Hematopoietic multipotent progenitor cell treated with erythropoietin and hydrocortisone succinate and interleukin-3 and kit ligand, for 8 days (in vitro differentiated cells): ENCODE measurements at regions not wholly inside any gene's neighbourhood (a gene's known extent, or its start where the extent isn't known, plus 50 kb on each side); places are given as distances from the start of the nearest gene placed in this dataset.
"Not testable (repeated sequence)": the region's sequence is repeated elsewhere in the genome, so short reads cannot be mapped to it uniquely, and the experiment has no call there.

Experiments used
- DNase-seq: peaks from one replicate; pipeline ENCODE4 v3.0.0-alpha.2; 2015

DNA sequence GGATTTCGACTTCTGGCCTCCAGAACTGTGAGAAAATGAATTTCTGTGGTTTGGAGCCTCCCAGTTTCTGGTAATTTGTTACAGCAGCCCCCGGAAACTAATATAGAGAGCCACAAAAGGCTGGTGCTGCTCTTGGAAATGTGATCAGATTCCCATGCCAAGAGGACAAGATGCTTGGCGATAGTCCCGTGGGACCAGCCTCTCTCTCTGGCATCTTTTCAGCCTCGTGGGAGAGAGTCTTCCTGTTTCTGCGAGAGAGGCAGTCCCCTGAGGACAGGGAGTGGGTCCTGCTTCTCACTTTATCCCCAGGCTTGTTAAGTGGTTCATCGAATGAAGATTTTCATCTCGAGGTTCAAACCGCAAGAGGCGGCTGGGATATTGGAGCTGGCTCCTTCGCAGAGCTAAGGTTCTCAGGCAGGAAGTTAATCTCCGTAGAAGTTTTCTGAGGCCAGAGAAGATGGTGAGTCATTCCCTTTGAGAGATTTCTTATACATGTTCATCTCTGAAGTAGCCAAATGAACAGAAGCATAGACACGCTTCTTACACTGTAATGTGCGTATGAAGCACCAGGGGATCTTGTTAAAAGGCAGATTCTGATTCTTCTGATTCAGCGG, 211.6 kb upstream of the SDK2 start:
- DNase-seq: no peak

DNA sequence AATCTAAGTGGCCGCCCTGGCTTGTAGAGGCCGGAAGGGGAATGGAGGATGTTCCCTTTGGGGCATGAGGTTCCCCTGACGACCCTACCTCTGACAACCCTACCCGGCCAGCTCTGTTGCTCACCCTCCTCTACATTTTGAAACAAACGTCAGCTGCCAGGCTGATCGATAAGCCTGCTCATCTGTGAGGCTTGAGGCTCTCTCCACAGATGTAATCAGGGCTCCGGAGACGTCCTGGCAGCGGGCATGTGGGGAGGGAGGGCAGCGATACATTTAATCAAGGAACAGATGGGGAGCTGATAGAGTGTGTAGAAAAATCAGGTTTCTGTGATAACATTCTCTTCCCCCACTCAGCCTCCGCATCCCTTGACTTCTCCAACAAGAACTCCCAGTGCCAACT, 212.3 kb upstream of the SDK2 start:
- DNase-seq: no peak

DNA sequence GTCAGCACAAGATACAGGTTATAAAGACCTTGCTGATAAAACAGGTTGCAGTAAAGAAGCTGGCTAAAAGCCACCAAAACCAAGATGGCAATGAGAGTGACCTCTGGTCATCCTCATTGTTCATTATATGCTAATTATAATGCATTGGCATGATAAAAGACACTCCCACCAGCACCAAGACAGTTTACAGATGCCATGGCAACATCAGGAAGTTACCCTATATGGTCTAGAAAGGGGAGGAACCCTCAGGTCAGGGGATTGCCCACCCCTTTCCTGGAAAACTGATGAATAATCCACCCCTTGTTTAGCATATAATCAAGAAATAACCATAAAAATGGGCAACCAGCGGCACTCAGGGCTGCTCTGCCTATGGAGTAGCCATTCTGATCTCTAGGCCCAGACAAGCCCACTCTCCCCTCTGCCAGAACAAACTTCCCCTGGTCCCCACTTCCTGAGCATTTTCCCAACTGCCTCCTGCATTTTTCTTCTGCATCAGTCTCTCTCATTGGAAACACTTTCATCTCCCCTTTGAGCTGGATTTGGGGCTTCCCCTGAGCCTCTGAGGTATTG, 215.3 kb upstream of the SDK2 start:
- not testable (repeated sequence) for DNase-seq

DNA sequence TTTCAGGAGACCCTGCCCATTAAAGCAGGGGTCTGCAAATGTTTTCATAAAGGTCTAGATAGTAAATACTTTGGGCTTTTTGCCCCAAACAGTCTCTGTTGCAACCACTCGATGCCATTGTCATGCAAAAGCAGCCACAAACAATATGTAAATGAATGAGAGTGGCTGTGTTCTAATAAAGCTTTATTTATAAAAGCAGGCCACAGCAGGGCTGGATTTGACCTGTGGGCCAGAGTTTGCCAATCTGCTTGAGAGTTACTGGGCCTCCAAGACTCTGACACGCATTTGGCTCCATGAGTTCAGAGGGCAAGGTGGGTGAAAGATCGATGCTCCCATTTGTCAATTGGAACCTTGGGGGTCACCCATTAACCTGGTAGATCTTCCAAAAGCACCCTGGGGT, 217.3 kb upstream of the SDK2 start:
- DNase-seq: no peak

DNA sequence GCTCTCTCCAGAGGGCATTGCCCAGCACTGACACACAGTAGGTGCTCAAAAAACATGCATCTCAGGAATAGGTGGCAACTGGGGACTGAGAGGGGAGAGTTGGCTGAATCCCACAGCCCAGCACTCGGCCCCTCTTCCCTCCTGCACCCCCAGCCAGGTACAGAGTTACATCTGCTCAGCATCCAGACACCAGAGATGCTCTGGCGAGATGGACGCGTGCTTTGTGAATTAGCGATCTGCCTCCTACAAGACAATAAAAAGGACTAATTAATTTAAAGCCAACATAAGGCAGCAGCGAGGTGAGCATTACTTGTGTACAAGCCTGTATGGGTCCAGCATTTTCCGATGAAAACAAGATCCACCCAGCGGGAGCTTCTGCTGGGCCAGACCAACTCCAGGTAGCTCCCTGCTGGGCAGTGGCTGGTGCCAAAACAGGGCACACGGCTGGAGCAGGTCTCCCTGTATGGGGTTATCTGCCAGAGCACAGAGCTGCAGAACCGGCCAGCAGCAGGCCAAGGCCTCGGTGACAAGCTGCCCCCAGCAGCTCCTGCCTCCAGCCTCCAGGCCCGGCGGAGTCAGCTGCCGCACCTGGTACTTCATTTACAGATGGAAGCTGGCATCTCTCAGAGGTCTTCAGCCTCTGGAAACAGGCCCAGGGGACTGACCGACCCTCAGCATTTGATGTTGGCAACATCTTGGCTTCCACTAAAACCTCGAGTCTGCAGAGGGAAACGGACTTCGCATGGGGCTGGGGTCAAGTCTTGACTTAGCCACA, 219.7 kb upstream of the SDK2 start:
- no peak for DNase-seq

DNA sequence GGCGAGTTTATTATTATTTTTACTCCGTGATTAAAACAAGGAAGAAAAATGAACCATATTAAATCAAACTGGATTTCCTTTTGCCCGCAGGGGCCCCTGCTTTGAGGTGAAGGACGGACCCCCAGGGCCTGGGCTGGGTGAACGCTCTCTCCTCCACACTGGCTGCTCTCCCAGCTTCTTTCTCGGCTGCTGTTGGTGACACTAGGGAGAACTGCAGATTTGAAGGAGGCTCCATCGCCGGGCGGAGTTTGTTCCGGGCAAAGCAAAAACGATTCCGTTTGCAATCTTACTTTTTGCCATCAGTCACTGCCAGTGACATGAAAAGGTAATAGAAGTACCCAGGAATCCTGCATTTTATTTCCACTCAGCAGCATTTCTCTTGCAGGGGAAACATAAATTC, 221.6 kb upstream of the SDK2 start:
- DNase-seq: no peak

DNA sequence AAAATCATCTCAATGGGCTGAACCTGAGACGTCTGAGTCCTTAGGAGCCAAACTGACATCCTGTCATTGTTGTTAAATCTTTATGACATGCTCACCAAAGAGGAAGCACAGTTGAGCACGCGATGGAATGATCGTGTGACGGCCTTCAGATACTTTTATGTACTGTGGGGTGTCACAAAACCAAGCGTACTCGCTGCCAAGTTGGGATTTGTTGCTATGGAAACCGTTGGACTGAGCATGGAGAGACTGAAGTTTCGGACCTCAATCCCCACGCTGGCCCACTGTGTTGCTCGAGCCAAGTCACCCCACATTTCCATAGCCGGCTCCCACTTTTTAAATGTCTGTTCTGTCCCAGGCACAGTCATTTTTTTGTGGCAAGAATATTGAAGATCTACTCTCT, 222.8 kb upstream of the SDK2 start:
- DNase-seq: no peak

DNA sequence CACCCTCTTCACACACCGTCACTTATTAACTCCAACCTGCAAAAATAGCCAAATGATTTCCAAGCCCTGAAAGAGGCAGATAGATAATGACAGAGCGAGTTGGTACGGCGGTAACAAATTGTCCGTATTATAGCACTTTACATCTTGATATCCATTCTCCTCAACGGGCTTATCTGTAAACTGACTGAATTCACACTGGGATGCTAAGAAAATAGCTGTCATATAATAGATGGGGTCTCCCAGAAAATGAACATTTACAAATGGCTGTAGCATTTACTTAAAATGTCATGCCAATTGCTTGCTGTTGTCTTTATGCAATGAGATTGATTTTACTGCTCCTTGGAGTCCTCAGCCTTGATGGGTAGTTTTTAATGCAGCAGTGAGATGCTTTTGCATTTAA, 225.8 kb upstream of the SDK2 start:
- DNase-seq: no peak

DNA sequence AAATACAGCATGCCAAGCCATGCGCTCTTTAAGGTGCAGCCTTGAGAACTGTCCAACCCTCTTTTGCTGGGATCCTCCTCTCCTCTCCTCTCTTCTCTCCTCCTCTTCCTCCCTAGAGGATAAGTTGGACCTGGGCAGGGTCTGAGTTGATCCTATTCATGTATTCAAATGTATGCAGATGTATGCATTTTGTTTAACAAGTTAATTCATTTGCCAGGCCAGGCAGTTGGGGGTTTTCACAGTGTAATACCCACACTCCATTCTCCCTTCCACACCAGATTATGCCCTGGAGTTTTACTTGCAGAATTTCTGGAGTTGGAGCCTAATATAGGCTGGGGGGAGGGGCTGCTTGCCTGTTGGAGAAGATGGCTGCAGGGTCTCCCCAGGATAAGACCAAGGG, 226.2 kb upstream of the SDK2 start:
- no peak for DNase-seq

DNA sequence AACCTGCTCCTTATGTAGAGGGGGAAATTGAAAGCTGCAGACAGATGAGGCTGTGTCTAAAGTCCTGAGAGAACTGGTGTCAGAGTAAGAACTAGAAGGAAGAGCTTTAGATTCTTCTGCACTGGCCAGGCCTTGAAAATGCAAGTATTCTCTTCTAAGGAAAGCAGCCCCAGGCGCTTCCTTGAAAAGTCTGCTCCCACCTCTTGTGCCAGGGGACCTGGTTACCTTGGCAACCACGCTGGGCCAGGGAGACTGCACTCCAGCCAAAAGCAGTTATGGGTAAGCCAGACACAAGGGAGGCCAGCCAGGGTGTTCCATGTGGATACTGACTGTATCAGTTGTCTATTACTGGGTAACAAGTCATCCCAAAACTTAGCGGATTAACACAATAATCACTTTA, 228.6 kb upstream of the SDK2 start:
- no peak for DNase-seq

DNA sequence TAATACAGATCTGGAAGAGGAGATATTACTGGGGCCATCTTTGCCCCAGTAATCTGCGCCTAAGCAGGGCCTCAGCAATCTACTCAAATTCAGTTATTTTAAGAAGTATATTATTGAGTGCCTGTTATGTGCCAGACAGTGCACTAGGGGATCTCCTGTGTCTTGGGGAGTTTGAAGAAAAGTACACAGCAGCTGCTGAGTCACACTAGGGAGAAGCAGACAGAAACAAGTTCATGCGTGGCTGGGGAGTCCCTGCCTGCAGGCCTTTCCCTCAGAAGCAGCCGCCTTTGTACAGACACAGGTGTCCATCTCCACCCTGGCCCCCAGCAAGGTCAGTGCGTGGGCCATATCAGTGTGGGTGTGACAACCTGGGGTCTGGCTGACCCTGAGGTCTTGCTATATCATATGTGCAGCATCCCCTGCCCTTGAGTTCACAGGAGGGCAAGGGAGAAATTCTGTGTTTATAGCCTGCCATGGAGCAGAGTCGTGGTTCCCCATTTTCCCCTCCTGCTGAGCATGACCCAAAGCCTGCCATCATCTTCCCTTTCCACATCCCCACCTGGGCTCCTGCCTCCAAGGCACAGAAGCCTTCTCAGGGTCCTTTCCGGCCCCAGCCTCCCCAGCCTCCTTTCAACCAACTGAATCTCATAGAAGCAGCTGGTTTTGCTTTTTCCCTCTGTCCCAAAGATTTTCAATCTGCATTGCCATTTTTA, 229.9 kb upstream of the SDK2 start:
- no peak for DNase-seq

DNA sequence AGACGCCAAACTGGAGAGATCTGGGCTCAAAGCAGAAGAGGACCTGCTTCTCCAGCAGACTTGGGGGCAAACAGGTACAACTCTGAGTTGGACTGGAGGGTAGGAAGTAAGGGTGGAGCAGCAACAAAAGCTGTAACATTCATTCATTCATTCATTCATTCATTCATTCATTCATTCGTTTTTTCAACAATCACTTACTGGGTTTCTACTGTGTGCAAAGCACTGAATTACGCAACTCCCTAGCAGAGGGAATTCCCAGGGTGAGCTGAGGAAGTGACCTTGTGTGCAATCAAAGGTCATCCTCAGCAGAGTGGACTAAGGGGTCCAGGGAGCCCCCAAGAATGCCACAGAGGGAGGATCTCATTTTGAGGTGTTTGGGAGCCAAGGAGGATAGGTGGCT, 231.1 kb upstream of the SDK2 start:
- DNase-seq: no peak

DNA sequence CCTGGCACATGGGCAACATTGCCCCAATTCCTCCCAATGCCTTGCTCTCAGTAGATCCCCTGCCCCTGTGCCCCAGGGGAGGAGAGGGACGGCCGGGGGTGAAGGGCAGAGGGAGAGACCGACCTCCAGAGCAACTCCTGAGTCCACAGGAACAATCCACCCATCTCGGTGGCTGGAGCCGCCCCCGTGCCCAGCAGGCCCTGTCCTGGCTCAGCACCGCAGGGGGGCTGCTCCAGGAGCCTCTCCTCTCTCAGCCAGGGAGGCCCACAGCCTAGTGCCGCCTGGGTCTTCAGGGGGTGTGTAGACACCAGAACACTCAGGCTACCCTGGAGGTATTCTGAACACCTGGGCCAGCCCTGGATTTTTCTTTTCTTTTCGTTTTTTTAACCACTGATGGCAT, 233.7 kb upstream of the SDK2 start:
- no peak for DNase-seq

DNA sequence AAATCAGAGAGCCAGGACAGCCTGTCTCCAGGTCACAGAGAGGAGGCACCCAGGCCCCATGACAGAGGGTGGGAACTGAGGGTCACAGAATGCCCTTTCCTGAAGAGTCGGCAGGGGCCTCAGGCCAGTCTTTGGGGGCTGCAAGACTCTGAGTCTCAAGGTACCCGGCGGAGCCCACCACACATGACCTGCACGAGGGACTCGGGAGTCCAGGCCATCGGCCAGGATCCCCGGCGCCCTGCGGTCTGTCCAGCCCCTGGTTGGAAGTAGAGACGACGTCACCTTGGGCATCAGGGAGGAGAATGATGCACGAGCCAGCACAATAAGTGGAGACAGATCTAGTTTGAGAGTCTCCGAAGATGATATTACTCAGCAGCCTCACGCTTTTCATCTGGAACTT, 234.7 kb upstream of the SDK2 start:
- no peak for DNase-seq

DNA sequence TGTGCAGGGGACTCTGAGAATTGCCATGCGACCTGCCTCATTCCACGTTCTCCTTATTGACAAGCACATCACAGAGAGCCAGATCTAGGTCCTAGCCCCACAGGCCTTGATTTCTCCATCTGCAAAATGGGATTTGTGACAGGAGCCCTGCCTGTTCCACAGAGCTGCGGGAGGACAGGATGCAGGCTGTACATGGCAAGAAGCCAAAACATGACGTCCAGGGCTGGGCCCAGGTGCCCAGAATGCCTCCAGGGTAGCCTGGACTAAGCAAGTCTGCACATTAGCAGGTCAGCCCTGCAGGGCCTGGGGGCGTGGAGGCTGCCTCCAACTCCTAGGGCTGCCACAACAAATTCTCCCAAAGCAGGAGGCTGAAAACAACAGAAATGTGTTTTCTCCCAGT, 235.7 kb upstream of the SDK2 start:
- DNase-seq: no peak

DNA sequence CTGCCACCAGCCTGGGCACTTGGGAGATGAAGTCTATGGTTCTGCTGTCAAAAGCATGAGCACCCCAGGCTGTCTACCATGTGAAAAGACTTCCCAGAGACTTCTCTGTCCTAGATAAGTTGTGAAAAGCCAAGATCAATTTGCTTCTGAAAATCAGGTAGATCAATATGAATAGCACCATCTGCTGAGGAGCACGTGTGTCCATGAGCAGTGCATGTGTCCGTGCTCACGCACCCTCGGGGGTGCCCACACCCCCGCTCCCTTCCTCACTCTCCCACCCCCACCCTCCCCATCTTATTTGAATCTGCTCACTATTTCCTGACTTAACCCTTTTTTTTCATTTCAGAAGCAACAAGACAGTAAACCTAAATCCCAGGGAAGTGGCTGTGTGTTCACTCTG, 238.3 kb upstream of the SDK2 start:
- no peak for DNase-seq

DNA sequence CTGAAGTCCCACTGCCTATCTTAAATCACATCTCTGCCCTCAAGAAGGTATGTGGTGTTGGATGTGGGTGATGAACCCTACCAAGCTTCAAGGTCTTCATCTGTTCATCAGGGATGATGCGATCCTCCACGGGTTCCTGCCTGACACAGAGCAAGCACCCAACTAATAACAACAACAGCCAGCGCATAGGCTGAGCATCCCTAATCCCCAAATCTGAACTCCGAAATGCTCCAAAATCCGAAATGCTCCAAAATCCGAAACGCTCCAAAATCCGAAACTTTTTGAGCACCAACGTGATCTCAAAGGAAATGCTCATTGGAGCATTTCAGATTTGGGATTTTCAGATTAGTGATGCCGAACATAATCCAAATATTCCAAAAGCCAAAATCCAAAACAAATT, 238.9 kb upstream of the SDK2 start:
- no peak for DNase-seq

DNA sequence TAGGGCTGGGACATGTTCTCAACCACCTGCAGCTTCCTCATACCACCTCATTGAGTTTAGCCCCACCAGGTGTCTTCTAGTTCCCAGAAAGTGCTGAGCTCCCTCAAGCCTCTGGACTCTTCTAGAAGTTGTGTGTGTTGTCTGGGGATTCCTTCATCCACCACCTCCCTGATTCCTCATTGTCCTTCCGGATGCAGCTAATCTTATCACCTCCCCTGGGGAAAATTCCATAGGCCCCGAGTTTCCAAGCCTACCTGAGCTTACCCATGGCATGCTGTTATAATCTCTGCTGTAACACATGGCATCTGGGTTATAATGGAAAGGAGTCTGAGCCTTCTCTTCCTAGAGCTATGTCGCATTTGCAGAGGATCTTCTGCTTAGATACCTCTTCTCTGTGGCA, 243.5 kb upstream of the SDK2 start:
- DNase-seq: no peak

DNA sequence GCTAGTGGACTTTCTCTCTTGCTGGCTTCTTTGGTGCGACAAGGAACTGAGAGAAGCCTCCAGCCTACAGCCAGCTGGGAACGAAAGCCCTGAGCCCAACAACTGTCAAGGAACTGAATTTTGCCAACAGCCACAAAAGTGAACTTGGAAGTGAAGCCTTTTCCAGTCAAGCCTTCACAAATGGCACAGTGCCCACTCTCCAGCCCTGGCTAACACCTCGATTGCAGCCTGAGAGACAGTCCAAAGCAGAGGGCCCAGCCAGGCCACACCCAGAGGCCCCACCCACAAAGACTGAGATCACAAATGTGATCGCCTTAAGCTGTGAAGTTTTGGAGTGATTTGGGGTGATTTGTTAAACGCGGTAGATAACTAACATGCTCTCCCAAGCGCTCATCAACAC, 244.6 kb upstream of the SDK2 start:
- no peak for DNase-seq

DNA sequence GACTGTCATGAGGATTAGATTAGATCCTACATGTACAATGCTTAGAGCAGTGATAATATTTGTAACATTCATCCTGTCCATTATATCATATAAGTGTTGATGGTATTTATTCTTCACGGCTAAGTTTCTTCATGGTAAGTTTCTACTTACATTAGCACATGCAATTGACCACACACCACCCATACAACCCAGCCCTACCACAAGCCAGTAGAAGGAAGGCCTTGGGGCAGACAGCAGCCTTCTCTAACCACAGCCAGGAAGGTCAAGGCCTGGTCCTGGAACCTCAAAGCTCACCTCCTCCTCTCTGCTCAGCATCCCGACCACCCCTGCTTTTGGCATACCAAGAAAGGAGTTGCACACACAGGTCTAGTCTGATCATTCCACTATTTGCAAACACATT, 245.2 kb upstream of the SDK2 start:
- DNase-seq: no peak

DNA sequence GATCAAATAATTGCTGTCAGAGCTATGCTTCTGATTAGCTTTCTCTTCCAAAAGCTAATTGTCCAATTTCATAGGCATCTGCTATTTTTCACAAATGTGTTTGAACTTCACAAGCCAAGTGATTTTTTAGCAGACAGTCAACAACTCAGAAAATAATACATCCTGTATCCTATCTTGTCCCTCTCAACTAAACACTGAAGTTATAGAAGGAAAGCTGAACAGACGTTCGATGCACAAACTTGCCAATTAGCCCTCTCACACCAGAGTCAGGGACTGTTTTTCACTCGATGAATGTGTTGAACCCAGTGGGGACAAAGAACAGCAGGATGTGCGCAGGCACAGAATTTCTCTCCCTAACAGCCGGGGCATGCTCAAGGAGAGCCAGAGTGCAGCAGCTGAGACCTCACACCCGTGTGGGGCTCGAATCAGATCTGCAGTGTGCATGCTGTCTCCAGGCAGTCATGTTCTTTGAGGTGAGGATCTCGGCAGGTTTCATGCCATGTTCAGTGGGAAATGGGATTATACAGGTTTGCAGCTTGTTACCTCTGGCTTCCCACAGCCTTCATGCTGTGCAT, 246.7 kb upstream of the SDK2 start:
- DNase-seq: no peak

DNA sequence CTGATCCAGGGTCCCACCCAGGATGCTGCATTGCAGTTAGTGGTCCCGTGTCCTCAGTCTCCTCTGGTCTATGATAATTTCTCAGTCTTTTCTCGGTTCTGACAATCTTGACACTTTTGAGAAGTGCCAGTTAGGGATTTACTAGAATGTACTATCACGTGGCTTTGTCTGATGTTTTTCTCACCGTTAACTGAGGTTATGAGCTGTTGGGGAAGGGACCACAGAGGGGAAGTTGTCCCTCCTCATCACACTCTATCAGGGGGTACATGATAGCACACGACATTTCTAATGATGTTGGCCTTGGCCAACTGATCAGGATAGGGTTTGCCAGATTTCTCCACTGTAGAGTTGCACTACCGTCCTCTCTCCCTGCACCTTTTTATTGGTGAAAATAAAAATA, 250.9 kb upstream of the SDK2 start:
- DNase-seq: no peak

DNA sequence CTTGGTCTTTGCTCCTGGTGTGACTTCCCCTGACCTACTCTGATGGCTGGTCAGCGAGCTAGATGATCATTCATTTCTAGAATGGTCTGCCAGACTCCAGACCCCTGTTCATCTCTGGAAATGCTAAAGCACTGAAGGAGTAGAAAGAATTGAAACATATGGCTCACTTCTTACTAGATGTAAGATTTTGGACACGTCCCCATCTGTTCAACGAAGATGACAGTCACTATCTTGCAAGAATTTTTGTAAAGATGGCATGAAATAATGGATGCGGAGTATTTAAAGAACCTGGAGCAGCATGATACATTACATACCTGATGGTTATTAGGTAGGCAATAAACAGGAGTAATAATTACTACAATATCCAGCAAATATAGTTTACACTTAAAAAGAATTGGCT, 252.7 kb upstream of the SDK2 start:
- no peak for DNase-seq

DNA sequence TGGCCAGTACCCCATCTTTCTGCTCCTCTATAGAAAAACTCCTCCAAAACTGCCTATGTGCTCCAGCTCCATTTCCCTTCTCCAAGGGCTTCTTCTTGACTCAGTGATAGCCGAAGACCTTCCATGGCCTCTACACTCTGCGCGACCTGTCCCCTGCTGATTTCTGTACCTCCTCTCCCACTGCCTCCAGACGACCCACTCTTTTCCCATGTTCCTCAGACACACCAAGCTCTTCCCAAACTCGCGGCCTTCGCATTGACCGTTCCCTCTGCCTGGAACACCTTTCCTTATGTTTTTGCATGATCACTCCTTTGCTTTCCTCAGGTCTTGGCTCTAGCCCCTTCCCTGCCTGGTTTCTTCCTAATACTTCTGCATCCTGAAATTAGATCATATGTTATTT, 255.6 kb upstream of the SDK2 start:
- no peak for DNase-seq
